ENCODE measurements at regions not wholly inside any gene's neighbourhood (a gene's known extent, or its start where the extent isn't known, plus 50 kb on each side); places are given as distances from the start of the nearest gene placed in this dataset.

- FAIRE-seq = no peak
- TF ChIP-seq ZBTB39 (CRISPR knock-in tag; IDR thresholded peaks at IDR 0.05) (no peak), KAT7 (CRISPR knock-in tag; IDR thresholded peaks at IDR 0.05; ENCODE audit: borderline replicate concordance) (no peak), CHD2 (IDR thresholded peaks at IDR 0.05; ENCODE audit: low read depth, low read length) (no peak), SRSF1 (optimal IDR thresholded peaks at IDR 0.05; ENCODE audit: low read depth, low read length) (no peak), MXD4 (CRISPR knock-in tag; IDR thresholded peaks at IDR 0.05) (no peak), MATR3 (CRISPR knock-in tag; IDR thresholded peaks at IDR 0.05) (no peak), ZNF687 (CRISPR knock-in tag; IDR thresholded peaks at IDR 0.05) (no peak)
- intact Hi-C loops (cut with micrococcal nuclease; ENCODE audit: unreplicated experiment) (no loop called here), in situ Hi-C loops (cut with HindIII; ENCODE audit: extremely low pct_ligation_motif_present, low pct_unique_long_range_greater_than_20kb) (no loop called here)
- Histone ChIP-seq H3K36me3 (replicated peaks in 1 of 2; ENCODE audit: control insufficient read depth in 1 of 2, insufficient read depth in 2 of 2, low read length in 2 of 2) (no peaks in the 10 kb centered on the region), H3K4me3 (replicated peaks in 1 of 3; ENCODE audit: insufficient read depth in 1 of 3, low read depth in 2 of 3, low read length in 3 of 3) (no peak overlapping the region), H3K27me3 (ENCODE audit: control insufficient read depth in 1 of 2, insufficient read depth in 2 of 2, low read length in 2 of 2) (no peaks in the 10 kb centered on the region), H3K9me3 (ENCODE audit: low read length) (no peaks in the 10 kb centered on the region), H3K4me1 (ENCODE audit: insufficient read depth, low read length) (no peaks in the 10 kb centered on the region), H3K27ac (ENCODE audit: extremely low read length, insufficient read depth, low read length) (no peak overlapping the region), H3K79me2 (ENCODE audit: insufficient read depth, low read length) (no peaks in the 10 kb centered on the region), H2AFZ (ENCODE audit: low read length) (no peak overlapping the region), H3K4me2 (ENCODE audit: low read depth, low read length) (no peak overlapping the region), H3K9ac (ENCODE audit: insufficient read depth, low read depth, low read length) (no peak overlapping the region), H4K20me1 (ENCODE audit: insufficient read depth, low read length) (no peaks in the 10 kb centered on the region)
- no TSS peak for BruUV-seq (replicated peaks)
- DNase-seq (ENCODE audit: low spot score) = no peak
- 26% methylated on average over 4 of the region's 4 CpGs for WGBS (ENCODE audit: low lambda C conversion rate)
- CTCF ChIA-PET (ENCODE audit: low intra/inter-chr PET ratio, low total read pairs) = interaction anchor here (1.8 to 2.0 kb wide), 2 partner anchors 89 to 145 kb away, joined by 14 to 34 read pairs; no protein-coding TSS in a partner anchor
- POLR2A ChIA-PET = no interaction called here
- ATAC-seq = no peak
Observed at GRCh38 chr3:132254076-132254755, 63.0 kb upstream of the ACP3 start.

Measured in HepG2 (cell line).